SK-N-SH (cell line): ENCODE measurements at regions not wholly inside any gene's neighbourhood (a gene's known extent, or its start where the extent isn't known, plus 50 kb on each side); places are given as distances from the start of the nearest gene placed in this dataset.
A peak's percentile ranks its signal among the peaks of the same experiment; 100 is the strongest.

ENCODE experiments used
- CTCF ChIA-PET: fragments of 300-600, 350-600 bp; formaldehyde crosslinking; extraction: SDS; loops from one replicate; lab custom pipeline; 2021; lab: Yijun Ruan, JAX
- POLR2A ChIA-PET: fragments of 350-600 bp; sonication (Branson Sonifier 250); formaldehyde crosslinking; extraction: SDS; loops from one replicate; lab custom pipeline; 2020; ENCODE audit warnings: antibody characterized with exemption, inconsistent platforms; lab: Yijun Ruan, JAX
- DNase-seq: peaks from one replicate; pipeline ENCODE4 v3.0.0; 2012
- H2AFZ ChIP-seq: fragments of 200-600 bp; sonication (generic); 2 replicates; pipeline ENCODE4 v1.8.1; 2016; ENCODE audit warnings: antibody characterized with exemption, mild to moderate bottlenecking, low read depth
- H3F3A ChIP-seq: fragments of 200-600 bp; sonication (generic); replicated peaks from 2 replicates; pipeline ENCODE3; 2016; ENCODE audit warnings: antibody characterized with exemption, mild to moderate bottlenecking; ENCODE audit not compliant: insufficient read depth
- H3K27ac ChIP-seq, 2 experiments: fragments of 200-500 bp in 1 of 2; fragments of 200-600 bp in 1 of 2; sonication (Bioruptor generic) in 1 of 2; sonication (generic), shearing (Covaris generic) in 1 of 2; 2 replicates each; pipeline versions ENCODE4 v1.5.1 to v1.6.1; 2014 to 2016; ENCODE audit warnings: low read depth in 2 of 2, inconsistent platforms in 1 of 2, low read length in 1 of 2, mild to moderate bottlenecking in 1 of 2, mixed read lengths in 1 of 2
- H3K27me3 ChIP-seq: fragments of 200-600 bp; sonication (generic), shearing (Covaris generic); 2 replicates; pipeline ENCODE4 v1.6.1; 2016; ENCODE audit warnings: mixed run types; ENCODE audit not compliant: insufficient read depth
- H3K36me3 ChIP-seq, 2 experiments: fragments of 200-500 bp in 1 of 2; fragments of 200-600 bp in 1 of 2; sonication (Bioruptor generic) in 1 of 2; sonication (generic) in 1 of 2; replicated peaks in 1 of 2; 2 replicates each; pipeline versions ENCODE3 to v1.5.1; 2014 to 2016; ENCODE audit warnings: low read length in 1 of 2, mild to moderate bottlenecking in 1 of 2; ENCODE audit not compliant: insufficient read depth in 2 of 2, control insufficient read depth in 1 of 2
- H3K4me1 ChIP-seq, 2 experiments: fragments of 200-500 bp in 1 of 2; fragments of 200-600 bp in 1 of 2; sonication (Bioruptor generic) in 1 of 2; sonication (generic), shearing (Covaris generic) in 1 of 2; 2 replicates each; pipeline versions ENCODE4 v1.5.1 to v1.6.1; 2014 to 2016; ENCODE audit warnings: low read depth in 1 of 2, low read length in 1 of 2, mixed run types in 1 of 2; ENCODE audit not compliant: insufficient read depth in 2 of 2, control insufficient read depth in 1 of 2
- H3K4me2 ChIP-seq: fragments of 200-600 bp; sonication (generic), shearing (Covaris generic); 2 replicates; pipeline ENCODE4 v1.6.1; 2017; ENCODE audit warnings: mixed run types
- H3K4me3 ChIP-seq, 2 experiments: fragments of 200-500 bp in 1 of 2; fragments of 200-600 bp in 1 of 2; sonication (Bioruptor generic) in 1 of 2; sonication (generic), shearing (Covaris generic) in 1 of 2; 2 replicates each; pipeline versions ENCODE4 v1.5.1 to v1.8.1; 2014 to 2016; ENCODE audit warnings: low read depth in 2 of 2, inconsistent platforms in 1 of 2, low read length in 1 of 2, mild to moderate bottlenecking in 1 of 2, mixed read lengths in 1 of 2, moderate library complexity in 1 of 2
- H3K79me2 ChIP-seq: fragments of 200-600 bp; sonication (generic); 2 replicates; pipeline ENCODE4 v1.8.1; 2017; ENCODE audit warnings: mild to moderate bottlenecking; ENCODE audit not compliant: insufficient read depth
- H3K9ac ChIP-seq: fragments of 200-600 bp; sonication (generic); 2 replicates; pipeline ENCODE4 v1.6.1; 2017; ENCODE audit warnings: mixed run types
- H3K9me2 ChIP-seq: fragments of 200-600 bp; sonication (generic); 2 replicates; pipeline ENCODE4 v1.6.1; 2017; ENCODE audit warnings: mixed run types
- H3K9me3 ChIP-seq: fragments of 200-600 bp; sonication (generic); 2 replicates; pipeline ENCODE4 v1.6.1; 2017; ENCODE audit warnings: mixed run types, mild to moderate bottlenecking, moderate library complexity
- H4K20me1 ChIP-seq: fragments of 200-600 bp; sonication (generic); 2 replicates; pipeline ENCODE4 v1.6.1; 2017; ENCODE audit warnings: mild to moderate bottlenecking, mixed run types; ENCODE audit not compliant: insufficient read depth
- ELF1 ChIP-seq: IDR thresholded peaks from 2 replicates; pipeline ENCODE4 v1.4.0; 2012
- EP300 ChIP-seq, 2 experiments: IDR thresholded peaks; 2 replicates each; pipeline versions ENCODE4 v1.4.0 to v1.6.1; 2012; ENCODE audit warnings: borderline replicate concordance in 1 of 2, low read depth in 1 of 2, low read length in 1 of 2
- EZH2phosphoT487 ChIP-seq: fragments of 200-600 bp; sonication (generic); IDR thresholded peaks from 2 replicates; pipeline ENCODE4 v1.6.1; 2017; ENCODE audit warnings: low read depth, mixed run types, mild to moderate bottlenecking, antibody characterized with exemption, moderate library complexity, borderline replicate concordance
- FOSL2 ChIP-seq: IDR thresholded peaks from 2 replicates; pipeline ENCODE4 v1.4.0; 2012; ENCODE audit warnings: low read depth, mild to moderate bottlenecking, moderate library complexity, borderline replicate concordance
- FOXM1 ChIP-seq: IDR thresholded peaks from 2 replicates; pipeline ENCODE4 v1.4.0; 2012; ENCODE audit warnings: low read depth, mild to moderate bottlenecking
- GABPA ChIP-seq: IDR thresholded peaks from 2 replicates; pipeline ENCODE4 v1.4.0; 2012; ENCODE audit warnings: low read depth, mild to moderate bottlenecking
- JUND ChIP-seq: IDR thresholded peaks from 2 replicates; pipeline ENCODE4 v1.4.0; 2012
- MXI1 ChIP-seq: IDR thresholded peaks from 2 replicates; pipeline ENCODE4 v1.6.1; 2012; ENCODE audit warnings: mild to moderate bottlenecking, low read depth, low read length, improper control_type of control experiment
- NFIC ChIP-seq: IDR thresholded peaks from 2 replicates; pipeline ENCODE4 v1.4.0; 2012; ENCODE audit warnings: borderline replicate concordance
- RCOR1 ChIP-seq: fragments of 150-350 bp; IDR thresholded peaks from 2 replicates; pipeline ENCODE4 v1.6.1; 2017; ENCODE audit warnings: antibody characterized with exemption, low read length
- SMC3 ChIP-seq: IDR thresholded peaks from 2 replicates; pipeline ENCODE4 v1.6.1; 2012; ENCODE audit warnings: low read depth, low read length, improper control_type of control experiment
- TAF1 ChIP-seq: IDR thresholded peaks from 2 replicates; pipeline ENCODE4 v1.6.1; 2012; ENCODE audit warnings: low read depth, mild to moderate bottlenecking, low read length, moderate library complexity, borderline replicate concordance
- TCF12 ChIP-seq: IDR thresholded peaks from 2 replicates; pipeline ENCODE4 v1.4.0; 2012
- TEAD4 ChIP-seq: IDR thresholded peaks from 2 replicates; pipeline ENCODE4 v1.4.0; 2012; ENCODE audit warnings: mild to moderate bottlenecking, borderline replicate concordance; ENCODE audit not compliant: insufficient read depth
- YY1 ChIP-seq: IDR thresholded peaks from 2 replicates; pipeline ENCODE4 v1.4.0; 2012; ENCODE audit warnings: low read depth, mild to moderate bottlenecking
- WGBS: methylation state at CpG from one replicate; pipeline ENCODE4 v1.1.6; 2017; ENCODE audit warnings: low lambda C conversion rate; 5-methylcytosine and 5-hydroxymethylcytosine counted together
- TF ChIP-seq, protein P1 (sequence below): fragments of 200-600 bp; sonication (generic); IDR thresholded peaks from 2 replicates; pipeline ENCODE4 v1.6.1; 2017; ENCODE audit warnings: antibody characterized with exemption, mild to moderate bottlenecking, moderate library complexity
- TF ChIP-seq, protein P2 (sequence below): IDR thresholded peaks from 2 replicates; pipeline ENCODE4 v1.6.1; 2012; ENCODE audit warnings: mild to moderate bottlenecking, low read depth, low read length, moderate library complexity
- TF ChIP-seq, protein P3 (sequence below): fragments of 150-350 bp; IDR thresholded peaks from 2 replicates; pipeline ENCODE4 v1.6.1; 2017; ENCODE audit warnings: antibody characterized with exemption, low read length, low read depth, borderline replicate concordance
- TF ChIP-seq, protein P4 (sequence below): IDR thresholded peaks from 2 replicates; pipeline ENCODE4 v1.4.0; 2012; ENCODE audit warnings: low read depth
- TF ChIP-seq, protein P5 (sequence below): IDR thresholded peaks from 2 replicates; pipeline ENCODE4 v1.4.0; 2012; ENCODE audit warnings: low read depth, borderline replicate concordance

DNA sequence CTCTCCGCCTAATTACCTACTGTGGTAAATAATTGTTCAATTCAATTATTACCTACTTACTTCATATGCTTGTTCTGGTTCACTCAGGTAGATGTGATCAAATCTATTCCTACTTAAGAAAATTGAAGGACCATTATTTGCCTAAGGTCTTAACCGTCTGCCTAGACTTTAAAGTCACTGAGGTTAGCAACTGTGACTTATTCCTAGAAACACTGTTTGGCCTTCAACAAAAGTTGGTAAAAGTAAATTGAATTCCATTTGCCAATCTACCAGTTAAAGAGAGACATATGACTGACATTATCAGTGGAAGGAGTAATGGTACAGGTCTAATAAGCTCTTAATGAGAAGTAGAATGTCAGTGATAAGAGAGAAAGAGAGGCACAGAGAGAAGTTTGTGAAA lies 491.5 kb downstream of the NYAP2 start:
- Histone ChIP-seq H2AFZ (no peak overlapping the region), H3K9me3 (no peaks in the 10 kb centered on the region), H3F3A (peaks cover 7% of the 10 kb centered on the region), H3K79me2 (no peaks in the 10 kb centered on the region), H3K27ac (no peak overlapping the region), H3K4me3 (no peak overlapping the region), H3K27me3 (no peaks in the 10 kb centered on the region), H3K9me2 (no peaks in the 10 kb centered on the region), H3K4me2 (no peak overlapping the region), H3K9ac (no peak overlapping the region), H3K36me3 (no peaks in the 10 kb centered on the region)
- WGBS: 83% methylated on average over 2 of the region's 2 CpGs
- TF ChIP-seq TCF12: no peak
- TF ChIP-seq, protein P1, sequence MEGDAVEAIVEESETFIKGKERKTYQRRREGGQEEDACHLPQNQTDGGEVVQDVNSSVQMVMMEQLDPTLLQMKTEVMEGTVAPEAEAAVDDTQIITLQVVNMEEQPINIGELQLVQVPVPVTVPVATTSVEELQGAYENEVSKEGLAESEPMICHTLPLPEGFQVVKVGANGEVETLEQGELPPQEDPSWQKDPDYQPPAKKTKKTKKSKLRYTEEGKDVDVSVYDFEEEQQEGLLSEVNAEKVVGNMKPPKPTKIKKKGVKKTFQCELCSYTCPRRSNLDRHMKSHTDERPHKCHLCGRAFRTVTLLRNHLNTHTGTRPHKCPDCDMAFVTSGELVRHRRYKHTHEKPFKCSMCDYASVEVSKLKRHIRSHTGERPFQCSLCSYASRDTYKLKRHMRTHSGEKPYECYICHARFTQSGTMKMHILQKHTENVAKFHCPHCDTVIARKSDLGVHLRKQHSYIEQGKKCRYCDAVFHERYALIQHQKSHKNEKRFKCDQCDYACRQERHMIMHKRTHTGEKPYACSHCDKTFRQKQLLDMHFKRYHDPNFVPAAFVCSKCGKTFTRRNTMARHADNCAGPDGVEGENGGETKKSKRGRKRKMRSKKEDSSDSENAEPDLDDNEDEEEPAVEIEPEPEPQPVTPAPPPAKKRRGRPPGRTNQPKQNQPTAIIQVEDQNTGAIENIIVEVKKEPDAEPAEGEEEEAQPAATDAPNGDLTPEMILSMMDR: no peak
- no peak for TF ChIP-seq ELF1
- TF ChIP-seq RCOR1: no peak
- TF ChIP-seq TAF1: no peak
- TF ChIP-seq, all 33 proteins: peak for 0
- no peaks in the 10 kb centered on the region for H4K20me1 ChIP-seq
- DNase-seq: no peak
- ChIA-PET CTCF (interaction anchor here (1.2 to 4.1 kb wide), 4 partner anchors 8 to 910 kb away, joined by 3 to 28 read pairs (median 7); partner anchors contain the start of gene IRS1), POLR2A (no interaction called here)
- no peaks in the 10 kb centered on the region for H3K4me1 ChIP-seq

DNA sequence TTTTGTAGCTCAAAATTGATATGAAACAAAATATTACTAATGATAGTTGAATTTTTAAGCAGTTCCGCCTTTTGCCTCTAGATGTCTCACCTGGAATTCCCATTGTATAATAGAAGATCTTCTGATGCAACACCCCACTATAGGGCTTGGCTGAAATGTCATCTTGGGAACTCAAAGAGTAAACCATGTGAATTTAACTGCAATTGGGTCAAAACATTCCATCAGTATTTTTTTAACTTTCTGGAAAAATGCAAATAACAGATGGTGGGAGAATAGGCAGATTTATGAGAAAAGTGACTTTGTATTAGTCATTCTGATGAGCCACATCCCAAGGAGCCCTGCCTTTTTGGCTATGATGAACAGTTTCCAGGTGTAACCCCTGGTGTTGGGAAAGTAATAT lies 489.9 kb downstream of the NYAP2 start:
- no peak overlapping the region for H3K9ac ChIP-seq
- 0% methylated on average over 1 of the region's 1 CpG for WGBS
- TF ChIP-seq TAF1: no peak
- peak; percentile 67 for TF ChIP-seq SMC3
- TF ChIP-seq NFIC: peak; percentile 34; the same call in 1 of the 2 replicates
- peak in 1 of 2 experiments; percentile 25; a peak in 1 of 4 replicates for TF ChIP-seq EP300 (IDR thresholded peaks at IDR 0.05; ENCODE audit: borderline replicate concordance in 1 of 2, low read depth in 1 of 2, low read length in 1 of 2)
- TF ChIP-seq FOXM1: peak; percentile 52; the same call in 1 of the 2 replicates
- TF ChIP-seq, protein P2, sequence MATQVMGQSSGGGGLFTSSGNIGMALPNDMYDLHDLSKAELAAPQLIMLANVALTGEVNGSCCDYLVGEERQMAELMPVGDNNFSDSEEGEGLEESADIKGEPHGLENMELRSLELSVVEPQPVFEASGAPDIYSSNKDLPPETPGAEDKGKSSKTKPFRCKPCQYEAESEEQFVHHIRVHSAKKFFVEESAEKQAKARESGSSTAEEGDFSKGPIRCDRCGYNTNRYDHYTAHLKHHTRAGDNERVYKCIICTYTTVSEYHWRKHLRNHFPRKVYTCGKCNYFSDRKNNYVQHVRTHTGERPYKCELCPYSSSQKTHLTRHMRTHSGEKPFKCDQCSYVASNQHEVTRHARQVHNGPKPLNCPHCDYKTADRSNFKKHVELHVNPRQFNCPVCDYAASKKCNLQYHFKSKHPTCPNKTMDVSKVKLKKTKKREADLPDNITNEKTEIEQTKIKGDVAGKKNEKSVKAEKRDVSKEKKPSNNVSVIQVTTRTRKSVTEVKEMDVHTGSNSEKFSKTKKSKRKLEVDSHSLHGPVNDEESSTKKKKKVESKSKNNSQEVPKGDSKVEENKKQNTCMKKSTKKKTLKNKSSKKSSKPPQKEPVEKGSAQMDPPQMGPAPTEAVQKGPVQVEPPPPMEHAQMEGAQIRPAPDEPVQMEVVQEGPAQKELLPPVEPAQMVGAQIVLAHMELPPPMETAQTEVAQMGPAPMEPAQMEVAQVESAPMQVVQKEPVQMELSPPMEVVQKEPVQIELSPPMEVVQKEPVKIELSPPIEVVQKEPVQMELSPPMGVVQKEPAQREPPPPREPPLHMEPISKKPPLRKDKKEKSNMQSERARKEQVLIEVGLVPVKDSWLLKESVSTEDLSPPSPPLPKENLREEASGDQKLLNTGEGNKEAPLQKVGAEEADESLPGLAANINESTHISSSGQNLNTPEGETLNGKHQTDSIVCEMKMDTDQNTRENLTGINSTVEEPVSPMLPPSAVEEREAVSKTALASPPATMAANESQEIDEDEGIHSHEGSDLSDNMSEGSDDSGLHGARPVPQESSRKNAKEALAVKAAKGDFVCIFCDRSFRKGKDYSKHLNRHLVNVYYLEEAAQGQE: no peak
- TF ChIP-seq JUND: peak; percentile 39
- TF ChIP-seq GABPA: no peak
- TF ChIP-seq MXI1: no peak
- TF ChIP-seq YY1: no peak
- TF ChIP-seq, protein P3, sequence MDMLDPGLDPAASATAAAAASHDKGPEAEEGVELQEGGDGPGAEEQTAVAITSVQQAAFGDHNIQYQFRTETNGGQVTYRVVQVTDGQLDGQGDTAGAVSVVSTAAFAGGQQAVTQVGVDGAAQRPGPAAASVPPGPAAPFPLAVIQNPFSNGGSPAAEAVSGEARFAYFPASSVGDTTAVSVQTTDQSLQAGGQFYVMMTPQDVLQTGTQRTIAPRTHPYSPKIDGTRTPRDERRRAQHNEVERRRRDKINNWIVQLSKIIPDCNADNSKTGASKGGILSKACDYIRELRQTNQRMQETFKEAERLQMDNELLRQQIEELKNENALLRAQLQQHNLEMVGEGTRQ: no peak
- TF ChIP-seq, protein P4, sequence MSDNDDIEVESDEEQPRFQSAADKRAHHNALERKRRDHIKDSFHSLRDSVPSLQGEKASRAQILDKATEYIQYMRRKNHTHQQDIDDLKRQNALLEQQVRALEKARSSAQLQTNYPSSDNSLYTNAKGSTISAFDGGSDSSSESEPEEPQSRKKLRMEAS: no peak
- TF ChIP-seq FOSL2: peak; percentile 40; the same call in 1 of the 2 replicates
- peak; percentile 54; the same call in 1 of the 2 replicates for TF ChIP-seq TEAD4
- no peak for TF ChIP-seq EZH2phosphoT487
- TF ChIP-seq, protein P5, sequence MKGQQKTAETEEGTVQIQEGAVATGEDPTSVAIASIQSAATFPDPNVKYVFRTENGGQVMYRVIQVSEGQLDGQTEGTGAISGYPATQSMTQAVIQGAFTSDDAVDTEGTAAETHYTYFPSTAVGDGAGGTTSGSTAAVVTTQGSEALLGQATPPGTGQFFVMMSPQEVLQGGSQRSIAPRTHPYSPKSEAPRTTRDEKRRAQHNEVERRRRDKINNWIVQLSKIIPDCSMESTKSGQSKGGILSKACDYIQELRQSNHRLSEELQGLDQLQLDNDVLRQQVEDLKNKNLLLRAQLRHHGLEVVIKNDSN: no peak

More for the DNA sequence above, 489.9 kb downstream of the NYAP2 start:
- Histone ChIP-seq H3K27me3 (no peaks in the 10 kb centered on the region), H3K4me1 (no peaks in the 10 kb centered on the region), H2AFZ (no peak overlapping the region), H3K27ac (peak overlapping the region in 1 of 2 experiments; percentile 43; a peak in 1 of 4 replicates), H3F3A (peaks cover 7% of the 10 kb centered on the region), H3K79me2 (no peaks in the 10 kb centered on the region), H3K36me3 (no peaks in the 10 kb centered on the region), H3K4me3 (no peak overlapping the region), H3K4me2 (no peak overlapping the region), H3K9me2 (no peaks in the 10 kb centered on the region), H3K9me3 (no peaks in the 10 kb centered on the region), H4K20me1 (no peaks in the 10 kb centered on the region)
- CTCF ChIA-PET: interaction anchor here (0.6 to 4.1 kb wide), 25 partner anchors 11 to 1222 kb away, joined by 3 to 28 read pairs (median 4); partner anchors contain the start of gene IRS1
- DNase-seq: peak; percentile 7
- POLR2A ChIA-PET: interaction anchor here (1.0 kb wide), 1 partner anchor 911 kb away, joined by 3 read pairs; no protein-coding TSS in a partner anchor
